HEK293 (cell line): ENCODE measurements at regions not wholly inside any gene's neighbourhood (a gene's known extent, or its start where the extent isn't known, plus 50 kb on each side); places are given as distances from the start of the nearest gene placed in this dataset.
A peak's percentile ranks its signal among the peaks of the same experiment; 100 is the strongest.

Experiments used
- CTCF ChIA-PET: fragments of 350-600 bp; formaldehyde crosslinking; extraction: SDS; loops from one replicate; lab custom pipeline; 2021; ENCODE audit warnings: antibody characterized with exemption; lab: Yijun Ruan, JAX
- POLR2A ChIA-PET: fragments of 300-600 bp; formaldehyde crosslinking; extraction: SDS; loops from one replicate; lab custom pipeline; 2020; ENCODE audit warnings: antibody characterized with exemption, inconsistent platforms; lab: Yijun Ruan, JAX
- H3K27ac ChIP-seq: fragments of 200-500 bp; sonication (Bioruptor generic); 2 replicates; pipeline ENCODE4 v1.5.1; 2014; ENCODE audit warnings: low read depth, low read length, control low read depth, inconsistent platforms; ENCODE audit errors: extremely low read depth
- H3K36me3 ChIP-seq, 2 experiments: fragments of 200-500 bp in 1 of 2; sonication (Bioruptor generic) in 1 of 2; 1 replicate in 1 of 2; 2 replicates in 1 of 2; pipeline ENCODE4 v1.5.1; 2014 to 2017; ENCODE audit warnings: inconsistent platforms in 2 of 2, low read length in 2 of 2; ENCODE audit not compliant: control insufficient read depth in 2 of 2, insufficient read depth in 1 of 2
- H3K4me1 ChIP-seq: fragments of 200-500 bp; sonication (Bioruptor generic); 2 replicates; pipeline ENCODE4 v1.5.1; 2014; ENCODE audit warnings: mild to moderate bottlenecking, low read length, inconsistent platforms; ENCODE audit not compliant: control insufficient read depth, insufficient read depth
- H3K4me3 ChIP-seq: 2 replicates; pipeline ENCODE4 v1.5.1; 2011; ENCODE audit warnings: low read depth, mild to moderate bottlenecking, control low read depth, low read length, moderate library complexity
- H3K9me3 ChIP-seq: fragments of 200-500 bp; sonication (Bioruptor generic); 2 replicates; pipeline ENCODE4 v1.5.1; 2014; ENCODE audit warnings: low read depth, low read length, inconsistent platforms; ENCODE audit not compliant: control insufficient read depth, insufficient read depth
- MZF1 ChIP-seq: fragments of 450-650 bp; formaldehyde crosslinking; IDR thresholded peaks from 2 replicates; pipeline ENCODE4 v1.5.1; 2017; ENCODE audit warnings: missing biosample characterization, missing genetic modification characterization, borderline replicate concordance
- ZNF10 ChIP-seq: fragments of 450-650 bp; formaldehyde crosslinking; IDR thresholded peaks from 2 replicates; pipeline ENCODE4 v1.5.1; 2017; ENCODE audit warnings: missing biosample characterization, missing genetic modification characterization
- ZNF138 ChIP-seq: fragments of 450-650 bp; formaldehyde crosslinking; IDR thresholded peaks from 2 replicates; pipeline ENCODE4 v1.5.1; 2016; ENCODE audit warnings: missing biosample characterization, missing genetic modification characterization, borderline replicate concordance
- ZNF266 ChIP-seq: fragments of 450-650 bp; formaldehyde crosslinking; IDR thresholded peaks from 2 replicates; pipeline ENCODE4 v1.5.1; 2016; ENCODE audit warnings: missing biosample characterization, missing genetic modification characterization, low read depth
- ZNF341 ChIP-seq: fragments of 450-650 bp; formaldehyde crosslinking; IDR thresholded peaks from 2 replicates; pipeline ENCODE4; 2016; ENCODE audit warnings: low read depth, missing biosample characterization, missing genetic modification characterization
- TF ChIP-seq, protein P1 (sequence below): fragments of 450-650 bp; formaldehyde crosslinking; IDR thresholded peaks from 2 replicates; pipeline ENCODE4 v1.5.1; 2016; ENCODE audit warnings: missing biosample characterization, missing genetic modification characterization
- TF ChIP-seq, protein P2 (sequence below): fragments of 450-650 bp; formaldehyde crosslinking; conservative IDR thresholded peaks from 2 replicates; pipeline ENCODE4 v1.5.1; 2016; ENCODE audit warnings: low read depth, missing biosample characterization, missing genetic modification characterization
- TF ChIP-seq, protein P3 (sequence below): fragments of 450-650 bp; formaldehyde crosslinking; IDR thresholded peaks from 2 replicates; pipeline ENCODE4 v1.5.1; 2016; ENCODE audit warnings: missing biosample characterization, missing genetic modification characterization, borderline replicate concordance

DNA sequence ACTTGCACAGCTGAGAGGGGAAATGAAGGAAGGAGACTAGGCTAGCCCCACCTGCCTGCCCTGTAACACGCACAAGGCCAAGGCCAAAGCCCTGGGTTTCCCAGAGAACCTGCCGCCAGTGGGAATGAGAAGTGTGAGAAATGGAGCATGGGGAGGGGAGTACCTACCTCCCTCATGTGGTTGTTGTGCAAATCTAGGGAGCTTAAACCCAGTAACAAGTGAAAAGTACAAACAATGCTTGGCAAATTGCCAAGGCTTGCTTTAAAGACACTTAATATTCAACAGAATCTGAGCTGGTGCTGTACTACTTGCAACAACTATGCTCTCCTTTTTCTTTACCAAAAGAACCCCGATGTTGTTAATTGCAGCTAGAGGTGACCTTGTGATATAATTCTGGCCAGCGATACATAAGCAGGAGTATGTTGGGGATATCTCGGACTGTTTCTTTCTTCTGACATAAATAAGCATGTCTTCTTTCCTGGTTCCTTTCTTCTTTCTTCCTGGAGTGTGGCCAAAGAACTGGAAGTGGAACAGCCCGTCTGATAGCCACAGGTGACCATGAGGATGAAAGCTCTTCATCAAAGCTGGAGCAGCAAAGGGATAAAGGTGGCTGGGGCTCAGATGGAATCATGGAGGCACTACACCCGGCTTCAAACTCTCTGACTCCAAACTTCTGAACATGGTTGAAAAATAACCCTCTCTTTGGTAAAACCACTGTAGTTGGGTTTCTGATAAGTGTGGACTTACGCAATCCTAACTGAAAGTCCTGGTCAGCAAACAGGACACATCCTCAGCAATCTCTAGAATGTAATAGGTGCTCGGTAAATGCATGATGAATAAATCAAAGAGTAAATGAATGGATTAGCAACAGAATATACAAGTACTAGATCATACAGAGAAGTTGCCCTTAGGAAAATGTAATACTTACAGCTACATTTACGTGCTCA, 207.9 kb downstream of the NUAK1 start (continued):
- TF ChIP-seq, protein P1, sequence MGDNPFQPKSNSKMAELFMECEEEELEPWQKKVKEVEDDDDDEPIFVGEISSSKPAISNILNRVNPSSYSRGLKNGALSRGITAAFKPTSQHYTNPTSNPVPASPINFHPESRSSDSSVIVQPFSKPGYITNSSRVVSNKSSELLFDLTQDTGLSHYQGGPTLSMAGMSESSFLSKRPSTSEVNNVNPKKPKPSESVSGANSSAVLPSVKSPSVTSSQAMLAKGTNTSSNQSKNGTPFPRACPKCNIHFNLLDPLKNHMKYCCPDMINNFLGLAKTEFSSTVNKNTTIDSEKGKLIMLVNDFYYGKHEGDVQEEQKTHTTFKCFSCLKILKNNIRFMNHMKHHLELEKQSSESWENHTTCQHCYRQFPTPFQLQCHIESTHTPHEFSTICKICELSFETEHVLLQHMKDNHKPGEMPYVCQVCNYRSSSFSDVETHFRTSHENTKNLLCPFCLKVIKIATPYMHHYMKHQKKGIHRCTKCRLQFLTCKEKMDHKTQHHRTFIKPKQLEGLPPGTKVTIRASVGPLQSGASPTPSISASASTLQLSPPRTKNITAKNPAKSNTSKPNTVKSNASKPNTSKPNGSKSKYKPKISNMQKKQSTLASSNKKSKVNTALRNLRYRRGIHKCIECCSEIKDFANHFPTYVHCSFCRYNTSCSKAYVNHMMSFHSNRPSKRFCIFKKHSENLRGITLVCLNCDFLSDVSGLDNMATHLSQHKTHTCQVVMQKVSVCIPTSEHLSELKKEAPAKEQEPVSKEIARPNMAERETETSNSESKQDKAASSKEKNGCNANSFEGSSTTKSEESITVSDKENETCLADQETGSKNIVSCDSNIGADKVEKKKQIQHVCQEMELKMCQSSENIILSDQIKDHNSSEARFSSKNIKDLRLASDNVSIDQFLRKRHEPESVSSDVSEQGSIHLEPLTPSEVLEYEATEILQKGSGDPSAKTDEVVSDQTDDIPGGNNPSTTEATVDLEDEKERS (tag by site-specific recombination) = no peak
- no peak for TF ChIP-seq ZNF10 (tag by site-specific recombination)

DNA sequence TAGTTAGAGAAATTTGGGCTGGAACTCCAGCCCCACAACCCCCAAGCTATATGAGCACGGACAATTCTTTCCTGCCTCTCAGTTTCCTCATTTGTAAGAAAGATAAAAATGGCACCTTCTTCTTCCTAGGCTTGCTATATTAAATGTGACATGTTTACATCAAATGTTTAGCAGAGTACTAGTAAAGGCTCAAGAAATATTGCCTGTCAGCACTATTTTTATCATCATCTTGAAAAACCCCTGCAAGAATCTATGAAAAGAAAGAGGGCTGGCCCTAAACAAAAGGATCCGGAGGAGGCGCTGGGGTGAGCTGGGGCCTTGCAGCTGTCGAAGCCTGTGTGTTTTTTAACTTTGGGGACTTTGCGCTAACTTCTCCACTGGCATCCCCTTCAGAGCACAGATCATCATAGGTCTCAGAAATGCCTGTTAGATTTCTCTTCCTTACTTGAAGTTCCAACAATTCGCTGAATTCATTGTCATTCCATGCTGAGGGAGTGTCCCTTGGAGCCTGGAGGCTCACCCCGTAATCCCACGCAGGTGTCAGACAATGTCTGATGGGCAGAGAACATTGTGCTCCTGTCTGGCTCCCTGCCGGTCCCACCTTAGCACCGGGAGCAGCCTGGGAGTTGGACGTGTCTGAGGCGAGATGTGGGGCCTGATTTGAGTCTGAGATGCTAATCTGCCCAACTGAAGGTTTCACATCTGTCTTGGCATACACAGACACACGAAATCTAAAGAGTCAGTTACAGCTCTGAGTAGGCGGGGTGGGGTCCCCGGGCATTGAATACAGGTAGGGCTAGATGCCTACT, 206.8 kb downstream of the NUAK1 start:
- no peak overlapping the region for H3K4me3 ChIP-seq
- POLR2A ChIA-PET = no interaction called here
- TF ChIP-seq ZNF138 (tag by site-specific recombination) = no peak
- TF ChIP-seq, protein P2, sequence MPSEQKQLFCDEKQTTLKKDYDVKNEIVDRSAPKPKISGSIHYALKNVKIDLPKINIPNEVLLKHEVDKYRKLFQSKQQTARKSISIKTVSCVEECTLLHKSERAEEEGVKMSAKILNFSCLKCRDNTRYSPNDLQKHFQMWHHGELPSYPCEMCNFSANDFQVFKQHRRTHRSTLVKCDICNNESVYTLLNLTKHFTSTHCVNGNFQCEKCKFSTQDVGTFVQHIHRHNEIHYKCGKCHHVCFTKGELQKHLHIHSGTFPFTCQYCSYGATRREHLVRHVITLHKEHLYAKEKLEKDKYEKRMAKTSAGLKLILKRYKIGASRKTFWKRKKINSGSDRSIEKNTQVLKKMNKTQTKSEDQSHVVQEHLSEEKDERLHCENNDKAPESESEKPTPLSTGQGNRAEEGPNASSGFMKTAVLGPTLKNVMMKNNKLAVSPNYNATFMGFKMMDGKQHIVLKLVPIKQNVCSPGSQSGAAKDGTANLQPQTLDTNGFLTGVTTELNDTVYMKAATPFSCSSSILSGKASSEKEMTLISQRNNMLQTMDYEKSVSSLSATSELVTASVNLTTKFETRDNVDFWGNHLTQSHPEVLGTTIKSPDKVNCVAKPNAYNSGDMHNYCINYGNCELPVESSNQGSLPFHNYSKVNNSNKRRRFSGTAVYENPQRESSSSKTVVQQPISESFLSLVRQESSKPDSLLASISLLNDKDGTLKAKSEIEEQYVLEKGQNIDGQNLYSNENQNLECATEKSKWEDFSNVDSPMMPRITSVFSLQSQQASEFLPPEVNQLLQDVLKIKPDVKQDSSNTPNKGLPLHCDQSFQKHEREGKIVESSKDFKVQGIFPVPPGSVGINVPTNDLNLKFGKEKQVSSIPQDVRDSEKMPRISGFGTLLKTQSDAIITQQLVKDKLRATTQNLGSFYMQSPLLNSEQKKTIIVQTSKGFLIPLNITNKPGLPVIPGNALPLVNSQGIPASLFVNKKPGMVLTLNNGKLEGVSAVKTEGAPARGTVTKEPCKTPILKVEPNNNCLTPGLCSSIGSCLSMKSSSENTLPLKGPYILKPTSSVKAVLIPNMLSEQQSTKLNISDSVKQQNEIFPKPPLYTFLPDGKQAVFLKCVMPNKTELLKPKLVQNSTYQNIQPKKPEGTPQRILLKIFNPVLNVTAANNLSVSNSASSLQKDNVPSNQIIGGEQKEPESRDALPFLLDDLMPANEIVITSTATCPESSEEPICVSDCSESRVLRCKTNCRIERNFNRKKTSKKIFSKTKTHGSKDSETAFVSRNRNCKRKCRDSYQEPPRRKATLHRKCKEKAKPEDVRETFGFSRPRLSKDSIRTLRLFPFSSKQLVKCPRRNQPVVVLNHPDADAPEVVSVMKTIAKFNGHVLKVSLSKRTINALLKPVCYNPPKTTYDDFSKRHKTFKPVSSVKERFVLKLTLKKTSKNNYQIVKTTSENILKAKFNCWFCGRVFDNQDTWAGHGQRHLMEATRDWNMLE = no peak
- TF ChIP-seq MZF1 = no peak
- TF ChIP-seq ZNF266 (tag by site-specific recombination) = no peak
- TF ChIP-seq, all 188 proteins: peak for 0
- no peaks in the 10 kb centered on the region for H3K4me1 ChIP-seq
- no peak overlapping the region for H3K27ac ChIP-seq
- H3K36me3 ChIP-seq = no peaks in the 10 kb centered on the region
- CTCF ChIA-PET = no interaction called here
- no peaks in the 10 kb centered on the region for H3K9me3 ChIP-seq

DNA sequence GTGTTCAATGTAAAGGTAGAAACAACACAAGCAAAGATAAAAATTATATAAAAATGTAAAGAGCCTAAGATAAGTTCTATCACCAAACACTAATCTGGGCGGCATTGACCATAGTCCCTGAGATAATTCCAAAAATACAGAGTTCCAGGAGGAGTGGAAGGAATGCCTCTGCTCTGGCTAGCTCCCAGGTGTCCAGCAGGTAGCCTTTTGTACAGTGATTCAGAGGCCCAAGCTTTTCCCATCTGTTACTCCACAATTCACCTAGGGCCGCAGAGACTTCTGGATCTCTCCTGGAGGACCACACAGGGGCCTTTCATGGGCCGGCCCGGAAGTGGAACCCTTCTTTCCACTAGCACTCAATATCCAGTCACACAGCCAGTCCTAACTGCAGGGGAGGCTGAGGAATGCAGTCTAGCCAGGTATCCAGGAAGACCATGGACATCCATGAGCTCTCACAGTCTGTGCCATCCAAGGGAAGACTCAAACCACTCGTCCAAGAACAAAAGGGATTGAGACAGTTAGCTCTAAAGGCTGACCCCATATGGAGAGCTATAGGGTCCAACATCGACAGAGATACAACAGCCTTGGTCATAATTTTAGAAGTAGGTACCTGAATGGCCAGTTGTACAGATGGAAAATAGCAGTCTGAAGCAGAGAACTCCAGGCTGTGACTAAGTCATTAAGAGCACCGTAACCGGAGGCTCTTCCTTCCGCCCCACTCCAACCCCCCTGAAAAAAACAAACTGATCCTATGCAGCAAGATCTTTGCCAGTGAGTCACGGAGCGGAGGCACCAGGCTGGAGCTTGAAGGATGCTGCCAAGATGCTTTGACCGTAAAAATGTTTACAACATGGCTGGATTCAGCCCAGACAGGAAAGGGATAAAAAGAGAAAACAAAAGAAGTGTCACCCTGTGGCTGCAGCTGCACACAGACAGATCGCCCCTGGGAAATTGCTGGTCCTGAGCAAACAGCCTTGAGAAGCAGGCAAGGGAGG, 204.8 kb downstream of the NUAK1 start:
- TF ChIP-seq ZNF341 (tag by site-specific recombination) = peak; percentile 63
- TF ChIP-seq, protein P3, sequence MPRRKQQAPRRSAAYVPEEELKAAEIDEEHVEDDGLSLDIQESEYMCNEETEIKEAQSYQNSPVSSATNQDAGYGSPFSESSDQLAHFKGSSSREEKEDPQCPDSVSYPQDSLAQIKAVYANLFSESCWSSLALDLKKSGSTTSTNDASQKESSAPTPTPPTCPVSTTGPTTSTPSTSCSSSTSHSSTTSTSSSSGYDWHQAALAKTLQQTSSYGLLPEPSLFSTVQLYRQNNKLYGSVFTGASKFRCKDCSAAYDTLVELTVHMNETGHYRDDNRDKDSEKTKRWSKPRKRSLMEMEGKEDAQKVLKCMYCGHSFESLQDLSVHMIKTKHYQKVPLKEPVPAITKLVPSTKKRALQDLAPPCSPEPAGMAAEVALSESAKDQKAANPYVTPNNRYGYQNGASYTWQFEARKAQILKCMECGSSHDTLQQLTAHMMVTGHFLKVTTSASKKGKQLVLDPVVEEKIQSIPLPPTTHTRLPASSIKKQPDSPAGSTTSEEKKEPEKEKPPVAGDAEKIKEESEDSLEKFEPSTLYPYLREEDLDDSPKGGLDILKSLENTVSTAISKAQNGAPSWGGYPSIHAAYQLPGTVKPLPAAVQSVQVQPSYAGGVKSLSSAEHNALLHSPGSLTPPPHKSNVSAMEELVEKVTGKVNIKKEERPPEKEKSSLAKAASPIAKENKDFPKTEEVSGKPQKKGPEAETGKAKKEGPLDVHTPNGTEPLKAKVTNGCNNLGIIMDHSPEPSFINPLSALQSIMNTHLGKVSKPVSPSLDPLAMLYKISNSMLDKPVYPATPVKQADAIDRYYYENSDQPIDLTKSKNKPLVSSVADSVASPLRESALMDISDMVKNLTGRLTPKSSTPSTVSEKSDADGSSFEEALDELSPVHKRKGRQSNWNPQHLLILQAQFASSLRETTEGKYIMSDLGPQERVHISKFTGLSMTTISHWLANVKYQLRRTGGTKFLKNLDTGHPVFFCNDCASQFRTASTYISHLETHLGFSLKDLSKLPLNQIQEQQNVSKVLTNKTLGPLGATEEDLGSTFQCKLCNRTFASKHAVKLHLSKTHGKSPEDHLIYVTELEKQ (tag by site-specific recombination) = no peak
- TF ChIP-seq, all 188 proteins: peak for 1
- H3K4me3 ChIP-seq = no peak overlapping the region
- ChIA-PET POLR2A (no interaction called here), CTCF (interaction anchor here (0.7 to 0.8 kb wide), 2 partner anchors 11 to 27 kb away, joined by 3 read pairs; no protein-coding TSS in a partner anchor)
- H3K27ac ChIP-seq = no peak overlapping the region
- no peaks in the 10 kb centered on the region for H3K9me3 ChIP-seq
- H3K4me1 ChIP-seq = no peaks in the 10 kb centered on the region
- H3K36me3 ChIP-seq = no peaks in the 10 kb centered on the region
